GM12874 (cell line): ENCODE measurements at regions not wholly inside any gene's neighbourhood (a gene's known extent, or its start where the extent isn't known, plus 50 kb on each side); places are given as distances from the start of the nearest gene placed in this dataset.

Experiments
- CTCF ChIP-seq: IDR thresholded peaks from 2 replicates; pipeline ENCODE4 v1.5.1; 2011; ENCODE audit warnings: low read depth, mild to moderate bottlenecking, control low read depth, low read length, moderate library complexity; ENCODE audit not compliant: insufficient read depth

- TF ChIP-seq CTCF, result no peak
Measured at GRCh38 chr2:5975401-5975800, 283.2 kb downstream of the SOX11 start.

- TF ChIP-seq CTCF, result no peak
Measured at GRCh38 chr2:5976531-5977065, 284.4 kb downstream of the SOX11 start.

- TF ChIP-seq CTCF, result no peak
Measured at GRCh38 chr2:5977477-5977876, 285.3 kb downstream of the SOX11 start.

- TF ChIP-seq CTCF, result no peak
Measured at GRCh38 chr2:5978131-5978751, 286.1 kb downstream of the SOX11 start.

GRCh38 chr2:5980450-5981190 lies 288.4 kb downstream of the SOX11 start:
- TF ChIP-seq CTCF, result no peak

- no peak for TF ChIP-seq CTCF
Measured at GRCh38 chr2:5982193-5982902, 290.2 kb downstream of the SOX11 start.

GRCh38 chr2:5982903-5983265 lies 290.7 kb downstream of the SOX11 start:
- no peak for TF ChIP-seq CTCF
